ENCODE measurements at regions not wholly inside any gene's neighbourhood (a gene's known extent, or its start where the extent isn't known, plus 50 kb on each side); places are given as distances from the start of the nearest gene placed in this dataset.

DNA sequence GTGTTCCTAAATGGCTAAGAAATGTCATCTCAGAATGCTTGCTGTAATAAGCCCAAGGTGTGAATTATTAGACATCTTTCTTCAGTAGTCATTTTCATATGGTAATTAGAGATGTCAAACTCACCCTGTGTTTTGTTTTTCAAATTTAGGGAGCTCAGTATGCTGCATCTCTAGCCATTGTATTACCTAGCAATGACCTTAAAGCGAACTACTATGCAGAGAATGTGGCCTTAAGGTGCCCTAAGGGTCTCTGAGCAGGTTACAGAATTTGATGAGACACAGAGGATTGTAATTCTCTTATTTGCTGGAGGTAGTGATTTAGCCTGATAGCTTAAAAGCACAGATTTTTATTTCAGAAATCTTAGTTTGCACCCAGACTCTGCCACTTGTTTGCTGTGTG, 1052.6 kb upstream of the DDX18 start:
- no peaks in the 10 kb centered on the region for H3K36me3 Mint-ChIP-seq (ENCODE audit: low read depth)

More for the DNA sequence above, 1052.6 kb upstream of the DDX18 start:
- Histone ChIP-seq H3K4me3 (no peak overlapping the region), H3K27ac (ENCODE audit: low read depth) (no peak overlapping the region), H3K4me2 (no peak overlapping the region), H2AFZ (no peak overlapping the region), H4K20me1 (replicated peaks; ENCODE audit: insufficient read depth) (no peaks in the 10 kb centered on the region), H3K4me1 (ENCODE audit: insufficient read depth) (peaks cover 3% of the 10 kb centered on the region; the same call in 1 of the 2 replicates), H3F3A (replicated peaks; ENCODE audit: low read depth) (no peaks in the 10 kb centered on the region), H3K36me3 (ENCODE audit: insufficient read depth) (no peaks in the 10 kb centered on the region), H3K79me2 (replicated peaks; ENCODE audit: insufficient read depth) (no peaks in the 10 kb centered on the region), H3K27me3 (ENCODE audit: insufficient read depth) (no peaks in the 10 kb centered on the region; the same call in 1 of the 2 replicates), H3K9me2 (ENCODE audit: insufficient read depth) (0 out of 2 replicates have a peak, but pooled peaks cover 4% of the 10 kb centered on the region)
- H3K27me3 Mint-ChIP-seq (ENCODE audit: insufficient read depth, low read depth, poor library complexity), result no peaks in the 10 kb centered on the region
- peak; percentile 53 for DNase-seq (ENCODE audit: low spot score)
- peak; percentile 95 for ATAC-seq
- peaks cover 21% of the 10 kb centered on the region for H3K4me1 Mint-ChIP-seq
- no peak overlapping the region for H3K27ac Mint-ChIP-seq
- H3K9me3 Mint-ChIP-seq, result no peaks in the 10 kb centered on the region
- H3K4me3 Mint-ChIP-seq, result no peak overlapping the region
- TF ChIP-seq, protein P1, sequence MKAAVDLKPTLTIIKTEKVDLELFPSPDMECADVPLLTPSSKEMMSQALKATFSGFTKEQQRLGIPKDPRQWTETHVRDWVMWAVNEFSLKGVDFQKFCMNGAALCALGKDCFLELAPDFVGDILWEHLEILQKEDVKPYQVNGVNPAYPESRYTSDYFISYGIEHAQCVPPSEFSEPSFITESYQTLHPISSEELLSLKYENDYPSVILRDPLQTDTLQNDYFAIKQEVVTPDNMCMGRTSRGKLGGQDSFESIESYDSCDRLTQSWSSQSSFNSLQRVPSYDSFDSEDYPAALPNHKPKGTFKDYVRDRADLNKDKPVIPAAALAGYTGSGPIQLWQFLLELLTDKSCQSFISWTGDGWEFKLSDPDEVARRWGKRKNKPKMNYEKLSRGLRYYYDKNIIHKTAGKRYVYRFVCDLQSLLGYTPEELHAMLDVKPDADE (IDR thresholded peaks at IDR 0.05), result no peak
- no peak for TF ChIP-seq EZH2phosphoT487 (IDR thresholded peaks at IDR 0.05; ENCODE audit: unreplicated experiment)
- TF ChIP-seq, protein P2, sequence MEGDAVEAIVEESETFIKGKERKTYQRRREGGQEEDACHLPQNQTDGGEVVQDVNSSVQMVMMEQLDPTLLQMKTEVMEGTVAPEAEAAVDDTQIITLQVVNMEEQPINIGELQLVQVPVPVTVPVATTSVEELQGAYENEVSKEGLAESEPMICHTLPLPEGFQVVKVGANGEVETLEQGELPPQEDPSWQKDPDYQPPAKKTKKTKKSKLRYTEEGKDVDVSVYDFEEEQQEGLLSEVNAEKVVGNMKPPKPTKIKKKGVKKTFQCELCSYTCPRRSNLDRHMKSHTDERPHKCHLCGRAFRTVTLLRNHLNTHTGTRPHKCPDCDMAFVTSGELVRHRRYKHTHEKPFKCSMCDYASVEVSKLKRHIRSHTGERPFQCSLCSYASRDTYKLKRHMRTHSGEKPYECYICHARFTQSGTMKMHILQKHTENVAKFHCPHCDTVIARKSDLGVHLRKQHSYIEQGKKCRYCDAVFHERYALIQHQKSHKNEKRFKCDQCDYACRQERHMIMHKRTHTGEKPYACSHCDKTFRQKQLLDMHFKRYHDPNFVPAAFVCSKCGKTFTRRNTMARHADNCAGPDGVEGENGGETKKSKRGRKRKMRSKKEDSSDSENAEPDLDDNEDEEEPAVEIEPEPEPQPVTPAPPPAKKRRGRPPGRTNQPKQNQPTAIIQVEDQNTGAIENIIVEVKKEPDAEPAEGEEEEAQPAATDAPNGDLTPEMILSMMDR (conservative IDR thresholded peaks at IDR 0.05; ENCODE audit: low read depth in 2 of 2), result no peak
- TF ChIP-seq NANOG (IDR thresholded peaks at IDR 0.05; ENCODE audit: borderline replicate concordance), result no peak
- TF ChIP-seq, protein P3, sequence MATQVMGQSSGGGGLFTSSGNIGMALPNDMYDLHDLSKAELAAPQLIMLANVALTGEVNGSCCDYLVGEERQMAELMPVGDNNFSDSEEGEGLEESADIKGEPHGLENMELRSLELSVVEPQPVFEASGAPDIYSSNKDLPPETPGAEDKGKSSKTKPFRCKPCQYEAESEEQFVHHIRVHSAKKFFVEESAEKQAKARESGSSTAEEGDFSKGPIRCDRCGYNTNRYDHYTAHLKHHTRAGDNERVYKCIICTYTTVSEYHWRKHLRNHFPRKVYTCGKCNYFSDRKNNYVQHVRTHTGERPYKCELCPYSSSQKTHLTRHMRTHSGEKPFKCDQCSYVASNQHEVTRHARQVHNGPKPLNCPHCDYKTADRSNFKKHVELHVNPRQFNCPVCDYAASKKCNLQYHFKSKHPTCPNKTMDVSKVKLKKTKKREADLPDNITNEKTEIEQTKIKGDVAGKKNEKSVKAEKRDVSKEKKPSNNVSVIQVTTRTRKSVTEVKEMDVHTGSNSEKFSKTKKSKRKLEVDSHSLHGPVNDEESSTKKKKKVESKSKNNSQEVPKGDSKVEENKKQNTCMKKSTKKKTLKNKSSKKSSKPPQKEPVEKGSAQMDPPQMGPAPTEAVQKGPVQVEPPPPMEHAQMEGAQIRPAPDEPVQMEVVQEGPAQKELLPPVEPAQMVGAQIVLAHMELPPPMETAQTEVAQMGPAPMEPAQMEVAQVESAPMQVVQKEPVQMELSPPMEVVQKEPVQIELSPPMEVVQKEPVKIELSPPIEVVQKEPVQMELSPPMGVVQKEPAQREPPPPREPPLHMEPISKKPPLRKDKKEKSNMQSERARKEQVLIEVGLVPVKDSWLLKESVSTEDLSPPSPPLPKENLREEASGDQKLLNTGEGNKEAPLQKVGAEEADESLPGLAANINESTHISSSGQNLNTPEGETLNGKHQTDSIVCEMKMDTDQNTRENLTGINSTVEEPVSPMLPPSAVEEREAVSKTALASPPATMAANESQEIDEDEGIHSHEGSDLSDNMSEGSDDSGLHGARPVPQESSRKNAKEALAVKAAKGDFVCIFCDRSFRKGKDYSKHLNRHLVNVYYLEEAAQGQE (IDR thresholded peaks at IDR 0.05; ENCODE audit: unreplicated experiment), result no peak
- no peak for TF ChIP-seq CREB1 (CRISPR knock-in tag; IDR thresholded peaks at IDR 0.05; ENCODE audit: low read depth)
- TF ChIP-seq, protein P4, sequence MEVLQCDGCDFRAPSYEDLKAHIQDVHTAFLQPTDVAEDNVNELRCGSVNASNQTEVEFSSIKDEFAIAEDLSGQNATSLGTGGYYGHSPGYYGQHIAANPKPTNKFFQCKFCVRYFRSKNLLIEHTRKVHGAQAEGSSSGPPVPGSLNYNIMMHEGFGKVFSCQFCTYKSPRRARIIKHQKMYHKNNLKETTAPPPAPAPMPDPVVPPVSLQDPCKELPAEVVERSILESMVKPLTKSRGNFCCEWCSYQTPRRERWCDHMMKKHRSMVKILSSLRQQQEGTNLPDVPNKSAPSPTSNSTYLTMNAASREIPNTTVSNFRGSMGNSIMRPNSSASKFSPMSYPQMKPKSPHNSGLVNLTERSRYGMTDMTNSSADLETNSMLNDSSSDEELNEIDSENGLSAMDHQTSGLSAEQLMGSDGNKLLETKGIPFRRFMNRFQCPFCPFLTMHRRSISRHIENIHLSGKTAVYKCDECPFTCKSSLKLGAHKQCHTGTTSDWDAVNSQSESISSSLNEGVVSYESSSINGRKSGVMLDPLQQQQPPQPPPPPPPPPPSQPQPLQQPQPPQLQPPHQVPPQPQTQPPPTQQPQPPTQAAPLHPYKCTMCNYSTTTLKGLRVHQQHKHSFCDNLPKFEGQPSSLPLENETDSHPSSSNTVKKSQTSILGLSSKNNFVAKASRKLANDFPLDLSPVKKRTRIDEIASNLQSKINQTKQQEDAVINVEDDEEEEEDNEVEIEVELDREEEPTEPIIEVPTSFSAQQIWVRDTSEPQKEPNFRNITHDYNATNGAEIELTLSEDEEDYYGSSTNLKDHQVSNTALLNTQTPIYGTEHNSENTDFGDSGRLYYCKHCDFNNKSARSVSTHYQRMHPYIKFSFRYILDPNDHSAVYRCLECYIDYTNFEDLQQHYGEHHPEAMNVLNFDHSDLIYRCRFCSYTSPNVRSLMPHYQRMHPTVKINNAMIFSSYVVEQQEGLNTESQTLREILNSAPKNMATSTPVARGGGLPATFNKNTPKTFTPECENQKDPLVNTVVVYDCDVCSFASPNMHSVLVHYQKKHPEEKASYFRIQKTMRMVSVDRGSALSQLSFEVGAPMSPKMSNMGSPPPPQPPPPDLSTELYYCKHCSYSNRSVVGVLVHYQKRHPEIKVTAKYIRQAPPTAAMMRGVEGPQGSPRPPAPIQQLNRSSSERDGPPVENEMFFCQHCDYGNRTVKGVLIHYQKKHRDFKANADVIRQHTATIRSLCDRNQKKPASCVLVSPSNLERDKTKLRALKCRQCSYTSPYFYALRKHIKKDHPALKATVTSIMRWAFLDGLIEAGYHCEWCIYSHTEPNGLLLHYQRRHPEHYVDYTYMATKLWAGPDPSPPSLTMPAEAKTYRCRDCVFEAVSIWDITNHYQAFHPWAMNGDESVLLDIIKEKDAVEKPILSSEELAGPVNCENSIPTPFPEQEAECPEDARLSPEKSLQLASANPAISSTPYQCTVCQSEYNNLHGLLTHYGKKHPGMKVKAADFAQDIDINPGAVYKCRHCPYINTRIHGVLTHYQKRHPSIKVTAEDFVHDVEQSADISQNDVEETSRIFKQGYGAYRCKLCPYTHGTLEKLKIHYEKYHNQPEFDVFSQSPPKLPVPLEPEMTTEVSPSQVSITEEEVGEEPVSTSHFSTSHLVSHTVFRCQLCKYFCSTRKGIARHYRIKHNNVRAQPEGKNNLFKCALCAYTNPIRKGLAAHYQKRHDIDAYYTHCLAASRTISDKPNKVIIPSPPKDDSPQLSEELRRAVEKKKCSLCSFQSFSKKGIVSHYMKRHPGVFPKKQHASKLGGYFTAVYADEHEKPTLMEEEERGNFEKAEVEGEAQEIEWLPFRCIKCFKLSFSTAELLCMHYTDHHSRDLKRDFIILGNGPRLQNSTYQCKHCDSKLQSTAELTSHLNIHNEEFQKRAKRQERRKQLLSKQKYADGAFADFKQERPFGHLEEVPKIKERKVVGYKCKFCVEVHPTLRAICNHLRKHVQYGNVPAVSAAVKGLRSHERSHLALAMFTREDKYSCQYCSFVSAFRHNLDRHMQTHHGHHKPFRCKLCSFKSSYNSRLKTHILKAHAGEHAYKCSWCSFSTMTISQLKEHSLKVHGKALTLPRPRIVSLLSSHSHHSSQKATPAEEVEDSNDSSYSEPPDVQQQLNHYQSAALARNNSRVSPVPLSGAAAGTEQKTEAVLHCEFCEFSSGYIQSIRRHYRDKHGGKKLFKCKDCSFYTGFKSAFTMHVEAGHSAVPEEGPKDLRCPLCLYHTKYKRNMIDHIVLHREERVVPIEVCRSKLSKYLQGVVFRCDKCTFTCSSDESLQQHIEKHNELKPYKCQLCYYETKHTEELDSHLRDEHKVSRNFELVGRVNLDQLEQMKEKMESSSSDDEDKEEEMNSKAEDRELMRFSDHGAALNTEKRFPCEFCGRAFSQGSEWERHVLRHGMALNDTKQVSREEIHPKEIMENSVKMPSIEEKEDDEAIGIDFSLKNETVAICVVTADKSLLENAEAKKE (CRISPR knock-in tag; IDR thresholded peaks at IDR 0.05), result no peak
- TF ChIP-seq ZNF114 (CRISPR knock-in tag; IDR thresholded peaks at IDR 0.05), result no peak
- TF ChIP-seq EZH2 (IDR thresholded peaks at IDR 0.05; ENCODE audit: low read depth, unreplicated experiment), result no peak
- no peak for TF ChIP-seq JUNB (IDR thresholded peaks at IDR 0.05; ENCODE audit: unreplicated experiment)
- no peak for TF ChIP-seq POLR2AphosphoS5 (IDR thresholded peaks at IDR 0.05; ENCODE audit: low read depth)
- TF ChIP-seq ZNF331 (CRISPR knock-in tag; IDR thresholded peaks at IDR 0.05; ENCODE audit: low read depth), result no peak
- TF ChIP-seq STAT1 (IDR thresholded peaks at IDR 0.05; ENCODE audit: unreplicated experiment), result no peak
